WI38 (cell line): ENCODE measurements at regions not wholly inside any gene's neighbourhood (a gene's known extent, or its start where the extent isn't known, plus 50 kb on each side); places are given as distances from the start of the nearest gene placed in this dataset.

Experiments used
- H3K4me3 ChIP-seq: 2 replicates; pipeline ENCODE4 v1.5.1; 2011; ENCODE audit warnings: low read depth, mild to moderate bottlenecking, control low read depth, low read length
- CTCF ChIP-seq: IDR thresholded peaks from 2 replicates; pipeline ENCODE4 v1.5.1; 2012; ENCODE audit warnings: low read depth, mild to moderate bottlenecking, control low read depth, low read length

GRCh38 chr13:72317346-72318109 lies 409.9 kb downstream of the MZT1 start:
- no peak for TF ChIP-seq CTCF
- H3K4me3 ChIP-seq = no peak overlapping the region

- H3K4me3 ChIP-seq = no peak overlapping the region
- TF ChIP-seq CTCF = no peak
These were observed 410.7 kb downstream of the MZT1 start for GRCh38 chr13:72316716-72317115.

GRCh38 chr13:72315312-72315711 lies 412.1 kb downstream of the MZT1 start:
- no peak overlapping the region for H3K4me3 ChIP-seq
- TF ChIP-seq CTCF = no peak

GRCh38 chr13:72314210-72314609 lies 413.2 kb downstream of the MZT1 start:
- no peak for TF ChIP-seq CTCF
- no peak overlapping the region for H3K4me3 ChIP-seq

- no peak for TF ChIP-seq CTCF
- no peak overlapping the region for H3K4me3 ChIP-seq
These were observed 413.9 kb downstream of the MZT1 start for GRCh38 chr13:72313546-72313945.

GRCh38 chr13:72303941-72304746 lies 423.3 kb downstream of the MZT1 start:
- H3K4me3 ChIP-seq = no peak overlapping the region
- TF ChIP-seq CTCF = no peak

GRCh38 chr13:72296246-72296645 lies 429.2 kb upstream of the DACH1 start:
- no peak for TF ChIP-seq CTCF
- H3K4me3 ChIP-seq = no peak overlapping the region
